LNCaP clone FGC (cell line): ENCODE measurements at regions not wholly inside any gene's neighbourhood (a gene's known extent, or its start where the extent isn't known, plus 50 kb on each side); places are given as distances from the start of the nearest gene placed in this dataset.

Source experiments
- DNase-seq: peaks from one replicate; pipeline ENCODE4 v3.0.0-alpha.2; 2011; ENCODE audit warnings: low read depth
- H3K4me3 ChIP-seq: 2 replicates; pipeline ENCODE4 v1.5.1; 2011; ENCODE audit warnings: mild to moderate bottlenecking, low read depth, low read length, control low read depth
- CTCF ChIP-seq: IDR thresholded peaks from 2 replicates; pipeline ENCODE4 v1.5.1; 2012; ENCODE audit warnings: mild to moderate bottlenecking; ENCODE audit not compliant: control insufficient read depth, insufficient read depth; ENCODE audit errors: extremely low read depth

- no peak for DNase-seq
- no peak overlapping the region for H3K4me3 ChIP-seq
- TF ChIP-seq CTCF = no peak
Measured at GRCh38 chr16:27701381-27701780, 151.4 kb downstream of the KATNIP start.

GRCh38 chr16:27703121-27703520 is 153.2 kb downstream of the KATNIP start:
- H3K4me3 ChIP-seq = no peak overlapping the region
- DNase-seq = no peak
- TF ChIP-seq CTCF = no peak

DNA sequence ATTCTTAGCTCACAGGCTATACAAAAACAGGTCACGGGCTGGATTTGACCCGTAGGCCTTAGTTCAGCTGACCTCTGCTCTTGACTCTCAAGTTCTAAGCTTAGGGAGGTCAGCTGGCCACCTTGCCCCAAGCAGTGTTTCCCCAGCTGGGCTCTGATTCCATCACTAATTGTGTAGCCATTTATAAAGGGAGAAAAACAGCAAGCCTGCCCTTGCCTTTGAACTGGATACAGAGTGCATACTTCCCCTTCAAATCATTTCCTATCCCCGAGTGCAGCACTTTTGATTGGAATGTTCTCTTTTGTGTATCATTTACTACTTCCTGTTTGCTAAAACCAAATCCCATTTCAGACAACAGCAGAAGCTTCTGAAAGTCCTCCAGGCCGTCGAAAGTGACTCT is 153.6 kb downstream of the KATNIP start:
- H3K4me3 ChIP-seq = no peak overlapping the region
- DNase-seq = no peak
- TF ChIP-seq CTCF = no peak

DNA sequence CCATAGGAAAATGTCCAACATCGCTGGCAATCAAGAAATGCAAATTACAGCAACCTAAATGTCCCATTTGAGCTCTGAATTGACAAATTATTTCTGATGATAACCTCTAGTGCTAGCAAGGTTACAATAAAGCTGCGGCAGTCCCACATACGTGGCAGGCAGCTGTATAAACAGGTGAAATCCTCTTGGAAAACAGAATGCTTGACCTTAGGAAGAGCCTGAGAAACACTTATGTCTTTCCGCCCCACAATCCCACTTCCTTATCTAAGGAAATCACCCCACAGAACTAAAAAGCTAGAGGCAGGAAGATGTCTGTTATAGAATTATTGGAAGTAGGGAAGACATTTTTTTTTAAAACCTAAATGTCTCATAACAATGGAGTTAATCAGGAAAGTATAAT is 154.3 kb downstream of the KATNIP start:
- H3K4me3 ChIP-seq = no peak overlapping the region
- DNase-seq = no peak
- no peak for TF ChIP-seq CTCF

GRCh38 chr16:27706156-27706865 is 156.4 kb downstream of the KATNIP start:
- no peak overlapping the region for H3K4me3 ChIP-seq
- no peak for DNase-seq
- TF ChIP-seq CTCF = no peak

- H3K4me3 ChIP-seq = no peak overlapping the region
- no peak for DNase-seq
- TF ChIP-seq CTCF = no peak
Measured at GRCh38 chr16:27706866-27707685, 157.1 kb downstream of the KATNIP start.
